Thoracic aorta (tissue), 2 donors: ENCODE measurements at regions not wholly inside any gene's neighbourhood (a gene's known extent, or its start where the extent isn't known, plus 50 kb on each side); places are given as distances from the start of the nearest gene placed in this dataset.

Source experiments
- ATAC-seq: fragments of 150-250 bp; one replicate; pipeline ENCODE4 v1.8.0; 2017; ENCODE audit warnings: low read depth; ENCODE audit not compliant: insufficient number of reproducible peaks, low FRiP score
- DNase-seq: peaks from one replicate; pipeline ENCODE4 v3.0.0-alpha.2; 2020; ENCODE audit warnings: low spot score
- H3K27ac ChIP-seq, 2 donors: fragments of 200-600 bp; sonication (generic); 1 replicate in 1 of 2; 2 replicates in 1 of 2; pipeline ENCODE4 v1.5.1; 2016; ENCODE audit warnings: mild to moderate bottlenecking in 2 of 2, moderate library complexity in 2 of 2
- H3K27me3 ChIP-seq: fragments of 200-600 bp; sonication (generic); replicated peaks from 2 replicates; pipeline ENCODE4 v1.6.0; 2016; ENCODE audit warnings: mild to moderate bottlenecking; ENCODE audit not compliant: insufficient read depth
- H3K36me3 ChIP-seq: fragments of 200-600 bp; sonication (generic); one replicate; pipeline ENCODE4 v1.5.1; 2016
- H3K4me1 ChIP-seq, 2 donors: fragments of 200-600 bp; sonication (generic); 1 replicate in 1 of 2; 2 replicates in 1 of 2; pipeline versions ENCODE4 v1.5.1 to v1.6.0; 2016; ENCODE audit warnings: low read depth in 2 of 2, mild to moderate bottlenecking in 1 of 2; ENCODE audit not compliant: control insufficient read depth in 1 of 2
- H3K4me3 ChIP-seq: fragments of 200-600 bp; sonication (generic); 2 replicates; pipeline ENCODE4 v1.5.1; 2016; ENCODE audit warnings: mild to moderate bottlenecking
- H3K9me3 ChIP-seq: fragments of 200-600 bp; sonication (generic); 2 replicates; pipeline ENCODE4 v1.5.1; 2016
- TF ChIP-seq, protein P1 (sequence below): fragments of 200-600 bp; sonication (generic); IDR thresholded peaks from one replicate; pipeline ENCODE4 v1.5.1; 2019; ENCODE audit warnings: antibody characterized with exemption

DNA sequence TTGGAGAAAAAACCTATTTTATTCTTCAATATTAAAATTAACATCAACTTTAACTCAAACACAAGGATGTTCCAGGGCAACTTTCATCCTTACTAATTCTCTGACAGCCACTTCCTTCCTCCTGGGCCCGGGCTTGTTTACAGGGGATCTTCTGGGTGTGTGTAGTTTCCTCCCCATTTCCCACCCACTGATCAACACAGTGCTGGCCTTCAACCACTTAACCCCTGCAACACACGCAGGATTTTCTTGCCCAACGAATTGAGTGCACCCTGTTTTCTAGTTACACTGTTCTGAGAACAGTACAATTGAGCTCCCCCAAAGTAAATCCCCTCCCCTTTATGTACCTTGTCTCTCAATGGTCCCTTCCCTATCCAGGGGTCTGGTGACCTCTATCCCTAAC is 83.1 kb upstream of the RANBP3L start:
- no peaks in the 10 kb centered on the region for H3K36me3 ChIP-seq
- H3K27ac ChIP-seq, result no peak overlapping the region
- no peaks in the 10 kb centered on the region for H3K27me3 ChIP-seq
- no peaks in the 10 kb centered on the region for H3K9me3 ChIP-seq
- H3K4me3 ChIP-seq, result no peak overlapping the region
- DNase-seq (no peak), ATAC-seq (no peak)
- TF ChIP-seq, protein P1, sequence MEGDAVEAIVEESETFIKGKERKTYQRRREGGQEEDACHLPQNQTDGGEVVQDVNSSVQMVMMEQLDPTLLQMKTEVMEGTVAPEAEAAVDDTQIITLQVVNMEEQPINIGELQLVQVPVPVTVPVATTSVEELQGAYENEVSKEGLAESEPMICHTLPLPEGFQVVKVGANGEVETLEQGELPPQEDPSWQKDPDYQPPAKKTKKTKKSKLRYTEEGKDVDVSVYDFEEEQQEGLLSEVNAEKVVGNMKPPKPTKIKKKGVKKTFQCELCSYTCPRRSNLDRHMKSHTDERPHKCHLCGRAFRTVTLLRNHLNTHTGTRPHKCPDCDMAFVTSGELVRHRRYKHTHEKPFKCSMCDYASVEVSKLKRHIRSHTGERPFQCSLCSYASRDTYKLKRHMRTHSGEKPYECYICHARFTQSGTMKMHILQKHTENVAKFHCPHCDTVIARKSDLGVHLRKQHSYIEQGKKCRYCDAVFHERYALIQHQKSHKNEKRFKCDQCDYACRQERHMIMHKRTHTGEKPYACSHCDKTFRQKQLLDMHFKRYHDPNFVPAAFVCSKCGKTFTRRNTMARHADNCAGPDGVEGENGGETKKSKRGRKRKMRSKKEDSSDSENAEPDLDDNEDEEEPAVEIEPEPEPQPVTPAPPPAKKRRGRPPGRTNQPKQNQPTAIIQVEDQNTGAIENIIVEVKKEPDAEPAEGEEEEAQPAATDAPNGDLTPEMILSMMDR, result no peak
- H3K4me1 ChIP-seq, result no peaks in the 10 kb centered on the region

DNA sequence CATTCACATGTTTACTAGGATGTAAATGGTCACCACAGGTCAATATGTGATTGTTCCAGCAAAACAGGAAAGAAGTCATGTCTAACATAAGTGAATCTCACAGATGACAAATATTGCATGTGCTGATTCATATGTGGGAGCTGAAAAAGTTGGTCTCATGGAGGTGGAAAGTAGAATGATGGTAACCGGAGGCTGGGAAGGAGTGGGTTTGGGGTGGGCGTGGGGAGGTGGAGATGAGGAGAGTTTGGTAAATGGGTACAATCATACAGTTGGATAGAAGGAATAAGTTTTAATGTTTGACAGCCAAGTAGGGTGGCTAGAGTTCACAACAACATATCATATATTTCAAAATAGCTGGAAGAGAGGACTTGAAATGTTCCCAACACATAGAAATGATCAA is 83.8 kb upstream of the RANBP3L start:
- no peaks in the 10 kb centered on the region for H3K36me3 ChIP-seq
- H3K9me3 ChIP-seq, result no peaks in the 10 kb centered on the region
- no peak overlapping the region for H3K27ac ChIP-seq
- ATAC-seq (no peak), DNase-seq (no peak)
- H3K4me3 ChIP-seq, result no peak overlapping the region
- H3K4me1 ChIP-seq, result no peaks in the 10 kb centered on the region
- no peaks in the 10 kb centered on the region for H3K27me3 ChIP-seq
- TF ChIP-seq, protein P1, result no peak

DNA sequence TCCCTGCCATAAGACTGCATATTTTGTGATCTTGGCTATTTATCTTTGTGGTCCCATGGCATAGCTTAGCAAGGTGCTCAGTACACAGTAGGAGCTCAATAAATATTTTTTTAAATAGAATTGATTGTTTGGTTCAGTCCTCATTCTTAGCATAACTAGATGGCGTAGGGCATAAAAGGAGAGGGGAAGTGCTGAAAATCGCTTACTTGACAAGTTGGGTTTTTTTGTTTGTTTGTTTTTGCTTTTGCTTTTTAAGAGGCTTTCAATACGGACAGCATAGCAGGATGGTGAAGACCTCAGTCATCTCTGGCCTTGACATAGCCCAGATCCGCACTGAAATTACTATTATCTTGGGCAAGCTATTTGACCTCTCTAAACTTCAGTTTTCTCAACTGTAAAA is 86.6 kb upstream of the RANBP3L start:
- Histone ChIP-seq H3K27me3 (no peaks in the 10 kb centered on the region), H3K4me1 (peaks cover 3 to 10% of the 10 kb centered on the region in 2 donors), H3K36me3 (no peaks in the 10 kb centered on the region), H3K27ac (no peak overlapping the region), H3K9me3 (no peaks in the 10 kb centered on the region), H3K4me3 (no peak overlapping the region)
- ATAC-seq (no peak), DNase-seq (no peak)
- TF ChIP-seq, protein P1, result no peak

DNA sequence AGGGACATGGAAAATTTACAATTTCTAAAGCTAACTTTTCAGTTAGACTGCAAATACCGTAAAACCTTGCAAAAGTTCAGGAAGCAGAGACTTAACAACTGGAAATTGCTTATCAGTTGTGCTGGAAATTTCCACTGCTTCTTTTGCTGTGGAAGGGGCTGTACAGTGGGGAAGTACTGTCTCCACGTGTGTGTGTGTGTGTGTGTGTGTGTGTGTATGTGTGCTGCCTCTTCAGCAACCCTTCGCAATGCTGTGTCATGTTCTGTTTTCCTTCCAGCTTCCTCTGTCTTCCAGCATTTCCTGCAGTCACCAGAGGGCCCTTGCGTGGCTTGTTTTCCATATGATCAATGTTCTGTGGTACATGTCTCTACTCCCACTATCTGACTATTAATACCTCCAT is 87.5 kb upstream of the RANBP3L start:
- no peaks in the 10 kb centered on the region for H3K9me3 ChIP-seq
- H3K4me1 ChIP-seq, result peaks cover 8 to 19% of the 10 kb centered on the region in 2 donors
- H3K27ac ChIP-seq, result no peak overlapping the region
- DNase-seq (no peak), ATAC-seq (no peak)
- no peak overlapping the region for H3K4me3 ChIP-seq
- H3K27me3 ChIP-seq, result no peaks in the 10 kb centered on the region
- no peaks in the 10 kb centered on the region for H3K36me3 ChIP-seq
- TF ChIP-seq, protein P1, result no peak

DNA sequence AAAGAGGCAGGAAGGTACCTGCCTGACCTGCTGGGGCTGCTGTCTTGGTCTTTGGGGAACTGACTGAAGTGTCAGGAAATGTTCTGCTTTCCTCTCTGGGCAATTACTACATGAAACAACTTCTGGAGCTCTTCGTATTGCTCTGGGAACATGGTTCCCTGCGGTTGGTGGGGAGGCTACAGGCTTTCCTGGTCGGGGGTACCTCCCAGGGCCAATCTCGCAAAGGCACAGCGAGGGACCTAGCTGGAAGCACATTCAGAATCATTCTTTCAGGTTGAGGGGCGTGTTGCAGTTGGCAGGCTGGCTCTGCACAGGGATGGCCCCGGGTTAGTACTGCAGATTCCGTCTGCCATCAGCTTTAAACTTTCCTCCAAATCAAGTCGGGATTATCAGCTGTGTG is 88.9 kb upstream of the RANBP3L start:
- H3K9me3 ChIP-seq, result no peaks in the 10 kb centered on the region
- TF ChIP-seq, protein P1, result no peak
- DNase-seq (no peak), ATAC-seq (no peak)
- no peaks in the 10 kb centered on the region for H3K36me3 ChIP-seq
- no peak overlapping the region for H3K27ac ChIP-seq
- no peaks in the 10 kb centered on the region for H3K27me3 ChIP-seq
- H3K4me3 ChIP-seq, result no peak overlapping the region
- H3K4me1 ChIP-seq, result peaks cover 8 to 19% of the 10 kb centered on the region in 2 donors
